ENCODE measurements at regions not wholly inside any gene's neighbourhood (a gene's known extent, or its start where the extent isn't known, plus 50 kb on each side); places are given as distances from the start of the nearest gene placed in this dataset.
A peak's percentile ranks its signal among the peaks of the same experiment; 100 is the strongest.

DNA sequence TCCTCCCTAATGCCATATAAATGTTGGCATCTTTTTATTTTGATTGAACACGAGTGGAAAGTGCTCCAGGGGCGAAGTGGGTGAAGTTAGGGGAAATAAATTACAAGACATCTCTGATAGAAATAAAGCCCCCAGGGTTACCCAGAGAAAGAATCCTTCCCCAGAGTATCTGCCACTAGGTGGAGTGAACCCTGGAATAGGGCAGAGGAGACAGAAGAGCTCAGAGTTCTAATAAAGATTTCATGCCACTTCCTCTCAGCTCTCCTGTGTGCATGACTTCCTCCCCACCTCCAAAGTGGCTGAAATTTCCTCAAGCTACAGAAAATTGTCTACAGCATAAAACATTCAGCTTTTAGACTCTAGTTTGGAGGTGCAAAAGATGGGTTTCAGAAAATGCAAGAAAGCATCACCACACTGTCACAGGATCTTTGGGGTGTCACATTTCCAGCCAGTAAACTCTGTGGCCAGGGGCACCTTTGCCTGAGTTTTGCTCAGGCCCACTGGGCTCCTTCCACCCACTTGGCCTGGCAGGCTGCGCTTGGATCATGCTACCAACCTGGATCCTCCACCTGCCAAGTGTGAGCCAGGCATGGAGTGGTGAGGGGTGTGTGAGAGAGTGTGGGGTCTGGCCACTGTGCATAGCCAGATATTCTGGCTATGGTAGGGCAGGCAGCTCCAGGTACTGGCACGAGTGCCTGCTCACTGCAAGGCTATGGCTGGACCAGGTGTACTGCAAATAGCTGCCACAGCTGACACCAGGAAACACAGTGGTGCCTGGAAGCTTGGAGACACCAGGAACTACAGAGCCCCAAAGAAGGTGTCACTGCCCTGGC, 208.8 kb upstream of the USP25 start:
- no peak for DNase-seq (ENCODE audit: low read depth, low spot score)
- ChIA-PET CTCF (interaction anchor here (0.9 to 1.3 kb wide), 4 partner anchors 9 to 71 kb away, joined by 3 to 12 read pairs (median 5); no protein-coding TSS in a partner anchor), POLR2A (interaction anchor here (0.7 kb wide), 1 partner anchor 455 kb away, joined by 3 read pairs; no protein-coding TSS in a partner anchor)
- H3K4me3 ChIP-seq (ENCODE audit: low read depth, low read length), result no peak overlapping the region
- TF ChIP-seq, protein P1, sequence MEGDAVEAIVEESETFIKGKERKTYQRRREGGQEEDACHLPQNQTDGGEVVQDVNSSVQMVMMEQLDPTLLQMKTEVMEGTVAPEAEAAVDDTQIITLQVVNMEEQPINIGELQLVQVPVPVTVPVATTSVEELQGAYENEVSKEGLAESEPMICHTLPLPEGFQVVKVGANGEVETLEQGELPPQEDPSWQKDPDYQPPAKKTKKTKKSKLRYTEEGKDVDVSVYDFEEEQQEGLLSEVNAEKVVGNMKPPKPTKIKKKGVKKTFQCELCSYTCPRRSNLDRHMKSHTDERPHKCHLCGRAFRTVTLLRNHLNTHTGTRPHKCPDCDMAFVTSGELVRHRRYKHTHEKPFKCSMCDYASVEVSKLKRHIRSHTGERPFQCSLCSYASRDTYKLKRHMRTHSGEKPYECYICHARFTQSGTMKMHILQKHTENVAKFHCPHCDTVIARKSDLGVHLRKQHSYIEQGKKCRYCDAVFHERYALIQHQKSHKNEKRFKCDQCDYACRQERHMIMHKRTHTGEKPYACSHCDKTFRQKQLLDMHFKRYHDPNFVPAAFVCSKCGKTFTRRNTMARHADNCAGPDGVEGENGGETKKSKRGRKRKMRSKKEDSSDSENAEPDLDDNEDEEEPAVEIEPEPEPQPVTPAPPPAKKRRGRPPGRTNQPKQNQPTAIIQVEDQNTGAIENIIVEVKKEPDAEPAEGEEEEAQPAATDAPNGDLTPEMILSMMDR (IDR thresholded peaks at IDR 0.05; ENCODE audit: low read depth, low read length), result peak; percentile 47
- no peaks in the 10 kb centered on the region for H3K27me3 ChIP-seq (ENCODE audit: control insufficient read depth, insufficient read depth, low read length)
- H3K27ac ChIP-seq (ENCODE audit: low read depth, low read length), result no peak overlapping the region
- no peaks in the 10 kb centered on the region for H3K9me3 ChIP-seq (ENCODE audit: control insufficient read depth, insufficient read depth, low read length)

DNA sequence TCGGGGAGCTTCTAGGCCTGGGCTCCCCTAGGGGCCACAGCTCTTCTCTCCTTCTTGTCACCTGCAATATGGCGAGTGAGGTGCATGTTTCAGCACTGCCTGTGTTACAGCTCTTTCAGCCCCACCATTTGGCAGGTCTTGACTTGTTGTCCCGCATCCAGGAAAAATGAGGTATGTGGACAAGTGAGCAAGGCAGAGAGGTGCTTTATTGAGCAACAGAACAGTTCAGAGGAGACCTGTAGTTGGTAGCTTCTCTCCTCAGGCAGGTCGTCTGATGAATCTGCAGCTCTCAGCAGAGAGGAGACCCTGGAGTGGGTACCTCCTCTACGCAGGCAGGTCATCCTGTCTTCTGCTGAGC, 208.2 kb upstream of the USP25 start:
- POLR2A ChIA-PET, result no interaction called here
- no peak for DNase-seq (ENCODE audit: low read depth, low spot score)
- CTCF ChIA-PET, result interaction anchor here (1.2 to 1.3 kb wide), 2 partner anchors 31 to 70 kb away, joined by 6 to 12 read pairs; no protein-coding TSS in a partner anchor
- Histone ChIP-seq H3K4me3 (ENCODE audit: low read depth, low read length) (no peak overlapping the region), H3K27ac (ENCODE audit: low read depth, low read length) (no peak overlapping the region), H3K9me3 (ENCODE audit: control insufficient read depth, insufficient read depth, low read length) (no peaks in the 10 kb centered on the region), H3K27me3 (ENCODE audit: control insufficient read depth, insufficient read depth, low read length) (no peaks in the 10 kb centered on the region)
- TF ChIP-seq, protein P1 (IDR thresholded peaks at IDR 0.05; ENCODE audit: low read depth, low read length), result no peak

DNA sequence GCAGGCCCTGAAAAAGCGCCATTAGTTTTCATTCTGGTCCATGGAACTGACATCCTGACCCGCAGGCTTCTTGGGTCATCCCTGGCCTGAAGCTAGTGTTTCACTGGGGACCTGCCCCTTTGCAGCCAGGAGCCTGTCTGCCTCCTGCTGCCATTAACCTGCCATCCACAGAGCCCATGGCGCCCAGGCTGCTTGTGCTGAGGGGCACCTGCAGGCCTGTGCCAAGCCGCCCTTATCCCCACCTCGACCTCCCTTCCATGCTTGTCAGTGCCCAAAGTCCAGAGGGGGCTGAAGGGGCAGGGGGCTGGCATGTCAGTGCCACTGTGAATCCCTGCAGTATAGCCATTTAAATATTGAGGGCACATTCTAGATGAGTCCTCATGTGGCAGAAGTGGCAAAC, 207.6 kb upstream of the USP25 start:
- H3K9me3 ChIP-seq (ENCODE audit: control insufficient read depth, insufficient read depth, low read length), result no peaks in the 10 kb centered on the region
- DNase-seq (ENCODE audit: low read depth, low spot score), result no peak
- H3K27me3 ChIP-seq (ENCODE audit: control insufficient read depth, insufficient read depth, low read length), result no peaks in the 10 kb centered on the region
- CTCF ChIA-PET, result interaction anchor here (1.2 kb wide), 1 partner anchor 31 kb away, joined by 6 read pairs; no protein-coding TSS in a partner anchor
- POLR2A ChIA-PET, result no interaction called here
- no peak overlapping the region for H3K4me3 ChIP-seq (ENCODE audit: low read depth, low read length)
- no peak overlapping the region for H3K27ac ChIP-seq (ENCODE audit: low read depth, low read length)
- TF ChIP-seq, protein P1 (IDR thresholded peaks at IDR 0.05; ENCODE audit: low read depth, low read length), result no peak

DNA sequence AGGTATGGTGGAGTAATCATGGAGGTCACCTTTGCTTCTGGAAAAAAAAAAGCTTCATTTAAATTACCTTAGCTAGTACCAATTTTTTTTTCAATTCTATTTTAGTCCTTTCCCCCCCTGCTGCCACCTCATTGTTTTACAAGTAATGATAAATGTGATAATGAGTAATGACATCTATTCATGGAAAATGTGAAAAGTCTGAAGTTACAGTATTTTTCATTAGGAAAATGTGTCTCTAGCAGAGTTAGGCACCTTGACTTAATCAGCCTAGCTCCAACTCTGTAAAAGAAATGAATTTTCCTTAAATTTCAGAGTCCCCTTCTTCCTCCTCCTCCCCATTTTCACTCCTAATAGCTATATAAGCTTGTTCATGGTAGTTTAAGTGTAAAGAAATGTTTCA, 204.9 kb upstream of the USP25 start:
- Histone ChIP-seq H3K27me3 (ENCODE audit: control insufficient read depth, insufficient read depth, low read length) (no peaks in the 10 kb centered on the region), H3K9me3 (ENCODE audit: control insufficient read depth, insufficient read depth, low read length) (no peaks in the 10 kb centered on the region), H3K4me3 (ENCODE audit: low read depth, low read length) (no peak overlapping the region), H3K27ac (ENCODE audit: low read depth, low read length) (no peak overlapping the region)
- no peak for DNase-seq (ENCODE audit: low read depth, low spot score)
- ChIA-PET POLR2A (no interaction called here), CTCF (no interaction called here)
- TF ChIP-seq, protein P1 (IDR thresholded peaks at IDR 0.05; ENCODE audit: low read depth, low read length), result no peak

DNA sequence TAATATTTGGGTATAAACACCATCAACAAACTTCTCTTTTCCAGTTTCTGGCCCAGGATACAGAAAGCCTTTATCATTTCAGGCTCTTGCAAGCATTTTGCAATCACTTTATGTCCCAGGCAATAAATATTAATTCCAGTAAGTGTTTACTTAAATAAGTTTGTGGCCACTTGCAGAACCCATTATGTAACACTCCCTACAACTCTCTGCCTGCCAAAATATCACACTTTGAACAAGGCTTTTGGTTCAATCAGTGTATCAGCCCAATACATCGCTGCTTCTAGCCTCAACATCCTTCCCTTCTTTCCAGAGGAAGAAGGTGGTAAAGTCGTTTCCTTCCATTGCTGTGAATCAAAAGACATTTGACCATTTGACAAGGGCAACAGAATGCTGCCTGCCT, 203.0 kb upstream of the USP25 start:
- TF ChIP-seq, protein P1 (IDR thresholded peaks at IDR 0.05; ENCODE audit: low read depth, low read length), result no peak
- Histone ChIP-seq H3K27ac (ENCODE audit: low read depth, low read length) (no peak overlapping the region), H3K27me3 (ENCODE audit: control insufficient read depth, insufficient read depth, low read length) (no peaks in the 10 kb centered on the region), H3K9me3 (ENCODE audit: control insufficient read depth, insufficient read depth, low read length) (no peaks in the 10 kb centered on the region), H3K4me3 (ENCODE audit: low read depth, low read length) (no peak overlapping the region)
- no peak for DNase-seq (ENCODE audit: low read depth, low spot score)
- POLR2A ChIA-PET, result no interaction called here
- CTCF ChIA-PET, result interaction anchor here (0.7 kb wide), 1 partner anchor 9 kb away, joined by 3 read pairs; no protein-coding TSS in a partner anchor
